Cardiac fibroblast (primary cell): ENCODE measurements at regions not wholly inside any gene's neighbourhood (a gene's known extent, or its start where the extent isn't known, plus 50 kb on each side); places are given as distances from the start of the nearest gene placed in this dataset.

ENCODE experiments used
- DNase-seq, 2 donors: peaks; one replicate each; pipeline versions ENCODE4 v3.0.0 to v3.0.0-alpha.2; 2010; ENCODE audit warnings: low read depth in 2 of 2
- H3K4me3 ChIP-seq, 2 donors: replicated peaks in 1 of 2; 1 replicate in 1 of 2; 2 replicates in 1 of 2; pipeline ENCODE4 v1.5.1; 2011; ENCODE audit warnings: low read depth in 2 of 2, low read length in 2 of 2, mild to moderate bottlenecking in 2 of 2, moderate library complexity in 1 of 2
- CTCF ChIP-seq: IDR thresholded peaks from one replicate; pipeline ENCODE4 v1.5.1; 2011; ENCODE audit warnings: low read depth, mild to moderate bottlenecking, low read length, inconsistent platforms

GRCh38 chr4:43286137-43286536 lies 393.6 kb downstream of the GRXCR1 start:
- no peak overlapping the region for H3K4me3 ChIP-seq
- no peak for TF ChIP-seq CTCF
- no peak for DNase-seq

- TF ChIP-seq CTCF = no peak
- DNase-seq = no peak
Observed at GRCh38 chr4:43296946-43297528, 404.5 kb downstream of the GRXCR1 start.

GRCh38 chr4:43316813-43317212 lies 424.3 kb downstream of the GRXCR1 start:
- TF ChIP-seq CTCF = no peak

More at GRCh38 chr4:43296946-43297528, 404.5 kb downstream of the GRXCR1 start:
- no peak overlapping the region for H3K4me3 ChIP-seq

GRCh38 chr4:43325220-43325967 lies 432.9 kb downstream of the GRXCR1 start:
- DNase-seq = peak in 1 of 2 donors; percentile 5
- no peak for TF ChIP-seq CTCF
- H3K4me3 ChIP-seq = no peak overlapping the region

More at GRCh38 chr4:43316813-43317212, 424.3 kb downstream of the GRXCR1 start:
- peak in 1 of 2 donors; percentile 8 for DNase-seq
- no peak overlapping the region for H3K4me3 ChIP-seq

- TF ChIP-seq CTCF = no peak
- no peak overlapping the region for H3K4me3 ChIP-seq
- peak; percentile 46 to 84 for DNase-seq
Observed at GRCh38 chr4:43330288-43330687, 437.8 kb downstream of the GRXCR1 start.

- TF ChIP-seq CTCF = no peak
- DNase-seq = peak; percentile 41 to 76
- H3K4me3 ChIP-seq = no peak overlapping the region
Observed at GRCh38 chr4:43331226-43332051, 438.9 kb downstream of the GRXCR1 start.
